Fibroblast of mammary gland (primary cell): ENCODE measurements at regions not wholly inside any gene's neighbourhood (a gene's known extent, or its start where the extent isn't known, plus 50 kb on each side); places are given as distances from the start of the nearest gene placed in this dataset.

Experiments used
- DNase-seq: peaks from one replicate; pipeline ENCODE4 v3.0.0-alpha.2; 2010; ENCODE audit warnings: low read depth
- H3K4me3 ChIP-seq: 2 replicates; pipeline ENCODE4 v1.5.1; 2011; ENCODE audit warnings: low read depth, mild to moderate bottlenecking, low read length, moderate library complexity; ENCODE audit not compliant: control insufficient read depth
- TF ChIP-seq, protein P1 (sequence below): conservative IDR thresholded peaks from 2 replicates; pipeline ENCODE4 v1.5.1; 2011; ENCODE audit warnings: low read depth, low read length, inconsistent platforms; ENCODE audit not compliant: control insufficient read depth, insufficient read depth

DNA sequence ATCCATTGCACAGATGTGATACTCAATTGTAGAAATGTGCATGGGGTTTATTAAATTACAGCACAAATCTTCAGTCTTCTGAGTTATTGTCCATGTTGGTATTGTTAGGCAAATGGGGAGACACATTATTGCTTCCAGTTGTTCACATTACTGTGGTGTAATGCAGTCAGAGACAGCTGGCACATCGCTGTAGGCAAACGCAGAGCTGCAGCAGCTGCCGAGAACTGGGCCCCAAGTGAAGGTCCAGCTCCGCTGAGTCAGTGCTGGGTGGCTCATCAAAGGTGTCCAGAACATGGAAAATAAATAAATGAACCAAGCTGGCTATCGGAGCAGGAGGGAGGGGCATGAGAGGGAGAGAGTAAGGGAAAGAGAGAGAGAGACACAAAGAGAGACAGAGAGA lies 299.1 kb upstream of the OBI1 start:
- TF ChIP-seq, protein P1, sequence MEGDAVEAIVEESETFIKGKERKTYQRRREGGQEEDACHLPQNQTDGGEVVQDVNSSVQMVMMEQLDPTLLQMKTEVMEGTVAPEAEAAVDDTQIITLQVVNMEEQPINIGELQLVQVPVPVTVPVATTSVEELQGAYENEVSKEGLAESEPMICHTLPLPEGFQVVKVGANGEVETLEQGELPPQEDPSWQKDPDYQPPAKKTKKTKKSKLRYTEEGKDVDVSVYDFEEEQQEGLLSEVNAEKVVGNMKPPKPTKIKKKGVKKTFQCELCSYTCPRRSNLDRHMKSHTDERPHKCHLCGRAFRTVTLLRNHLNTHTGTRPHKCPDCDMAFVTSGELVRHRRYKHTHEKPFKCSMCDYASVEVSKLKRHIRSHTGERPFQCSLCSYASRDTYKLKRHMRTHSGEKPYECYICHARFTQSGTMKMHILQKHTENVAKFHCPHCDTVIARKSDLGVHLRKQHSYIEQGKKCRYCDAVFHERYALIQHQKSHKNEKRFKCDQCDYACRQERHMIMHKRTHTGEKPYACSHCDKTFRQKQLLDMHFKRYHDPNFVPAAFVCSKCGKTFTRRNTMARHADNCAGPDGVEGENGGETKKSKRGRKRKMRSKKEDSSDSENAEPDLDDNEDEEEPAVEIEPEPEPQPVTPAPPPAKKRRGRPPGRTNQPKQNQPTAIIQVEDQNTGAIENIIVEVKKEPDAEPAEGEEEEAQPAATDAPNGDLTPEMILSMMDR, result no peak
- H3K4me3 ChIP-seq, result no peak overlapping the region
- no peak for DNase-seq

DNA sequence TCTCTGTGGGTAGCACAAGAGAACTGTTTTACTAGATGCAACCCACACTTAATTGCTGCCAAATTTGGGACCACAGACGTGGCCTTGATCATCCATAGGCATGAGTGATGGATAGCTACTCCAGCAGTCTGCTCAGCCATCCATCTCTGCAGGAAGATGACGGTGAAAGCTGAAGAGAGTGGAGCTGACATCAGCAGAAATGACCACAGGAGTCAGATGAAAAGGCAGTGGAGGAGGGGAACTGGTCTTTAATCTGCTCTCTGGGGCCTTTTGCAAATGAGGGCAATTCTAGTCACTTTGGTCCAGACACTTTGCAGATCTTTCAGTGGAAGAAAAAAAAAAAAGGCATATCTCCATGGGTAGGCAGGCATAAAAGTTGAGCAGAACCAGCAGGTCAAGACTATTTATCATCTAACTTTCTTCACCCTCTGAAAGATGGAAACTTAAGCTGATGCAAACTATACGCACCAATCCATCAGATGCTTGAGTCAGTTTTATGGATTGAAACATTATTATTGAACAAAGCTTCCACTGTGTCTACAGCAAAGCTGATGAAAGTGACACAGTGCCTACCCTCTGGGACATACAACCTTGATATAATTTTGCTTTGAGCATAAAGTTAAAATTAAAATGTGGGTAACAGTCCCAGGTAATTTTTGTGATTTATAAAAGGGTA lies 281.6 kb upstream of the OBI1 start:
- no peak overlapping the region for H3K4me3 ChIP-seq
- no peak for DNase-seq
- TF ChIP-seq, protein P1, result no peak

DNA sequence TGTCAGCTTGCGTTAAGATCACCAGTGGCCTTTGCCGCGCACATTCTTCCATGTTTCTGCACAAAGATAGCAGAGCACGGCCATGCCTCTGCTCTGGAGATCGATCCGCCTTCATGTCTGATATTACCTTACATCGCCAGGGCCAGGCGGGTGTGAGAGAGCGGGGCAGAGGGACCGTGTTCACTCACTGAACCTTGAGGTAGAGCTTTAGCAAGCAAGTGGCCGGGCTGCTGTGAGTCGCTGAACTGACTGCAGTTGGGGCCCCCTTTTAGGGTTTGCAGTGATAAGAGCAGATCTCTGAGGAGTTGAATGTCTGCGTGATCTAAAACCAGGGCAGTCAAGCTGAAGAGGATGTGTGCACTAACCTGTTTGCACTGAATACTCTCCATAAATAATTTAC lies 275.4 kb upstream of the OBI1 start:
- H3K4me3 ChIP-seq, result no peak overlapping the region
- DNase-seq, result no peak
- TF ChIP-seq, protein P1, result no peak

DNA sequence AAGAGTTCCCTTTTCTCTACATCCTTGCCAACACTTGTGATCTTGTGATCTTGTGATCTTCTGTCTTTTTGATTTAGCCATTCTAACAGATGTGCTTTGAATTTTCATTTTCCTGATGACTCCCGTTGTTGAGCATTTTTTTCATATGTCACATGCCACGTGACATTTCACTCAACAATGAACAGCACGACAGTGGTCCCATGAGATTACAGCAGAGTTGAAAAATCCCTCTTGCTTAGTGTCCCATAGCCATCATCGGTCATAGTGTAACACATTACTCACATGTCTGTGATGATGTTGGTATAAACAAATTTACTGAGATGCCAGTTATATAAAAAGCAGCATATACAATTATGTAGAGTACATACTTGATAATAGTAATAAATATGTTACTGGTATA lies 256.1 kb upstream of the OBI1 start:
- TF ChIP-seq, protein P1, result no peak
- H3K4me3 ChIP-seq, result no peak overlapping the region
- DNase-seq, result no peak

DNA sequence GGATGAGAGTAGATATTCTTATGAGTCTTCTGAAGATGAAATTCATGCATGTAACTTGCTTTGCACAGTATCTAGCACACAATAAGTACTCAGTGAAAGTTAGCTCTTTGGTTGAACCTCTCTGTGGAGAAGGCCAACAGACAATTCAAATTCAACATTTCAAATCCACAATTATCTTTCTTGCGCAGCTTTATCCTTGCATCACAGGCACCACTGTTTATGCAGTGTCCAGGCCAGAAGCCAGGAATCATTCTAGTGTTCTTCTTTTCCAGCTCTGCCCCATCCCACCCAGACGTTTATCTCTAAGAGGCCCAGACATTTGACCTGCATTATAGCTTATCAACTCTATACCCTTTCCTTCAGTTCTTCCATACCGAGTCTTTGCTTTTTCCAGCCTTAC lies 254.7 kb upstream of the OBI1 start:
- TF ChIP-seq, protein P1, result no peak
- H3K4me3 ChIP-seq, result no peak overlapping the region
- no peak for DNase-seq

DNA sequence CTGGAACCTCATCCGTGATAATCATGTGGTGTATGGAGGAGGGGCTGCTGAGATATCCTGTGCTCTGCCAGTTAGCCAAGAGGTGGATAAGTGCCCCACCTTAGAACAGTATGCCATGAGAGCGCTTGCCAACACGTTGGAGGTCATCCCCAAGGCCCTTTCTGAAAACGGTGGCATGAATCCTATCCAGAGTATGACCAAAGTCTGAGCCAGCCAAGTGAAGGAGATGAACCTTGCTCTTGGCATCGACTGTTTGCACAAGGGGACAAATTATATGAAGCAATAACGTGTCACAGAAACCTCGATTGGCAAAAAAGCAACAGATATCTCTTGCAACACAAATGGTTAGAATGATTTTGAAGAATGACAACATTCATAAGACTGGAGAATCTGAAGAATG lies 251.2 kb upstream of the OBI1 start:
- no peak overlapping the region for H3K4me3 ChIP-seq
- TF ChIP-seq, protein P1, result no peak
- no peak for DNase-seq

DNA sequence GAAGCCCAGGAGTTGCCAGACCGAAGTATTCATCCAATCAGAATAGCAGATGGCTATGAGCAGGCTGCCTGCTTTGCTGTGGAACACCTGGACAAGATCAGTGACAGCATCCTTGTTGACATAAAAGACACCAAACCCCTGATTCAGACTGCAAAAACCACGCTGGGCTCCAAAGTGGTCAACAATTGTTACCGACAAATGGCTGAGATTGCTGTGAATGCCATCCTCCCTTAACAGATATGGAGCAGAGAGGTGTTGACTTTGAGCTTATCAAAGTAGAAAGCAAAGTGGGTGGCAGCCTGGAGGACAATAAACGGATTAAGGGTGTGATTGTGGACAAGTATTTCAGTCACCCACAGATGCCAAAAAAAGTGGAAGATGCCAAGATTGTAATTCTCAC lies 250.3 kb upstream of the OBI1 start:
- no peak for DNase-seq
- no peak overlapping the region for H3K4me3 ChIP-seq
- TF ChIP-seq, protein P1, result no peak
